ENCODE measurements at regions not wholly inside any gene's neighbourhood (a gene's known extent, or its start where the extent isn't known, plus 50 kb on each side); places are given as distances from the start of the nearest gene placed in this dataset.

DNA sequence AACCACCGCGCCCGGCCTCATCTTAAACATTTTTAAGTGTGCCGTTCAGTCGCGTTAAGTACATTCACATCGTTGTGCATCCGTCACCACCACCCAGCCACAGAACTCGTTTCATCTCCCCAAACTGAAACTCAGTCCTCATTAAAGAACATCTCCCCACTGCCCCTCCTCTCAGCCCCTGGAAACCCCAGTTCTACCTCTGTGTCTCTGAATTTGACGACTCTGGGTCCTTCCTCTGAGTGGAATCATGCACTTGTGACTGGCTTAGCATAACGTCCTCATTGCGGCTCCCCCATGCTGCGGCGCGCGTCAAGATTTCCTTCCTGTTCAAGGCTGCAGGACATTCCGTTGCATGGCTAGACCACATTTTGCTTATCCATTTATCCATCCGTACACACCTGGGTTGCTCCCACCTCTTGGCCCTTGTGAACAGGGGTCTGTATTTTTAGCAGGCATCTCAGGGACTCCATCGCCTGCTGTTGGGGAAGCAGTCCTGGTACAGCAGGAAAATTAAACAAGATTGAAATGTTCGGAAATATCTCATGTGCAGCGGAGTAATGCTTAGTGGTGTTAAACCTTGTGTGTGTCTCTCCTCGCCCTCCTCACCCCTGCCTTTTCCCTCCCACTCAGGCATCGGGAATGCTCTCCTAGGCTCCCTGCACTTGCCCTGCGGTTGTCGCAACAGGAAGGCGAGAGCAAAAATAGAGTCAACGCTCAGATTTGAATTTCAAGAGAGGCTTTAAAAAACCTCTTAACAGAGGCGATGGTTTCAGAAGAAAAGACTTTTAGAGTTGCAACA lies 127.9 kb downstream of the PXDC1 start:
- no peak for DNase-seq (ENCODE audit: low spot score)
- CTCF ChIA-PET: no interaction called here

DNA sequence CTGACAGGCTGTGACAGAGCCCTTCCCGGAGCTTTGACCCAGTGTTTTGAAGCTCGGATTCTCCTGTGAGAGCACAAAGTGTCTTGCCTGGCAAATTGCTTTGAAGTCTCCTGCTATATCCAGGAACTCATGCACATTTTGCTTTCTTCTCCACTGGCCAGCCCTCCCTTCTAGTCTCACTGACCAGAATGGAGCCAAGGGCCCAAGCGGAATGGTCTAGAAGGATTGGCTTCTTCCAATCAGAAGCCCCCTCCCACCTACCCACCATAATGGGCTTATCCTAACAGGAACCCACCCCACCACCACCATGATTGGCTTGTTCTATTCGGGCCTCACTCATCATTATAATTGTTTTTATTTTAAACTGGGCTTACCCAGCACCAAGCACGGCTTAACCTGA lies 130.1 kb downstream of the PXDC1 start:
- no peak overlapping the region for H3K27ac ChIP-seq
- CTCF ChIA-PET: no interaction called here
- POLR2A ChIA-PET (ENCODE audit: low non-redundant PET): no interaction called here
- TF ChIP-seq, protein P1, sequence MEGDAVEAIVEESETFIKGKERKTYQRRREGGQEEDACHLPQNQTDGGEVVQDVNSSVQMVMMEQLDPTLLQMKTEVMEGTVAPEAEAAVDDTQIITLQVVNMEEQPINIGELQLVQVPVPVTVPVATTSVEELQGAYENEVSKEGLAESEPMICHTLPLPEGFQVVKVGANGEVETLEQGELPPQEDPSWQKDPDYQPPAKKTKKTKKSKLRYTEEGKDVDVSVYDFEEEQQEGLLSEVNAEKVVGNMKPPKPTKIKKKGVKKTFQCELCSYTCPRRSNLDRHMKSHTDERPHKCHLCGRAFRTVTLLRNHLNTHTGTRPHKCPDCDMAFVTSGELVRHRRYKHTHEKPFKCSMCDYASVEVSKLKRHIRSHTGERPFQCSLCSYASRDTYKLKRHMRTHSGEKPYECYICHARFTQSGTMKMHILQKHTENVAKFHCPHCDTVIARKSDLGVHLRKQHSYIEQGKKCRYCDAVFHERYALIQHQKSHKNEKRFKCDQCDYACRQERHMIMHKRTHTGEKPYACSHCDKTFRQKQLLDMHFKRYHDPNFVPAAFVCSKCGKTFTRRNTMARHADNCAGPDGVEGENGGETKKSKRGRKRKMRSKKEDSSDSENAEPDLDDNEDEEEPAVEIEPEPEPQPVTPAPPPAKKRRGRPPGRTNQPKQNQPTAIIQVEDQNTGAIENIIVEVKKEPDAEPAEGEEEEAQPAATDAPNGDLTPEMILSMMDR (conservative IDR thresholded peaks at IDR 0.05; ENCODE audit: low read depth): no peak
- no peak for DNase-seq (ENCODE audit: low spot score)

More for the DNA sequence above, 127.9 kb downstream of the PXDC1 start:
- TF ChIP-seq, protein P1 (conservative IDR thresholded peaks at IDR 0.05; ENCODE audit: low read depth): no peak
- POLR2A ChIA-PET (ENCODE audit: low non-redundant PET): no interaction called here
- H3K27ac ChIP-seq: no peak overlapping the region

DNA sequence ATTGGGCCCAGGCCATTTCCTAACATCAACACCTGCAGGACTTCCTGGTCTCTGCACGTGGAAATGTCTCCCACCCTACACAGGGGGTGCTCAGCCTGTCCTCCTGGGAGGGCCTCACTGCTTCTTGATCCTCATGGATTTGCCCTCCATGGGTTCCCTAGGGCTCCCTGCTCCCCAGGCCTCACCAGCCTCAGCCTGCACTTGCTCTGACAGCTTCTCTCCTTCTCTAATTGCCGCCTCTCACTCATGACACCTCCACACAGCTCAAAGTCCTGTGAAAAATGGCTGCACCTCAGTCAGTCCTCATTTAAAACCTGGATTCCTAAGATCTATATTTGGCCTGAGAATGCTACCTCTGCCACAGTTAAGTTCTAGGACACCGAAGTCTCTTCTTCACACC lies 130.6 kb downstream of the PXDC1 start:
- ChIA-PET POLR2A (ENCODE audit: low non-redundant PET) (no interaction called here), CTCF (no interaction called here)
- TF ChIP-seq, protein P1 (conservative IDR thresholded peaks at IDR 0.05; ENCODE audit: low read depth): no peak
- H3K27ac ChIP-seq: no peak overlapping the region
- DNase-seq (ENCODE audit: low spot score): no peak

DNA sequence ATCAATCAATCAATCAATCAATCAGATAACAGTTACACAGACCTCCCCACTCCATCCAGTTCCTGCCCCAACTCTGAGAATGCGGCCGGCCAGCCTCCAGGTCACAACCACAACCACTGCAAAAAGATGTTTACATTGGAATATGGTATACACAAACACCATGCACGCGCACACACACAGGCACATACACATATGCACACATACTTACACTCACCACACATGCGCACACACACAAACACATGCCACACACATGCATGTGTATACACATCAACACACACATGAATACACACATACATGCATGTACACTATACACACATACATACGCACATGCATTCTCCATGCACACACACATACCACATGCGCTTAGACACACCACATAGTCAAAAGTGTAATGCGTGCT lies 131.1 kb downstream of the PXDC1 start:
- POLR2A ChIA-PET (ENCODE audit: low non-redundant PET): no interaction called here
- no peak for DNase-seq (ENCODE audit: low spot score)
- TF ChIP-seq, protein P1 (conservative IDR thresholded peaks at IDR 0.05; ENCODE audit: low read depth): no peak
- CTCF ChIA-PET: no interaction called here
- no peak overlapping the region for H3K27ac ChIP-seq

DNA sequence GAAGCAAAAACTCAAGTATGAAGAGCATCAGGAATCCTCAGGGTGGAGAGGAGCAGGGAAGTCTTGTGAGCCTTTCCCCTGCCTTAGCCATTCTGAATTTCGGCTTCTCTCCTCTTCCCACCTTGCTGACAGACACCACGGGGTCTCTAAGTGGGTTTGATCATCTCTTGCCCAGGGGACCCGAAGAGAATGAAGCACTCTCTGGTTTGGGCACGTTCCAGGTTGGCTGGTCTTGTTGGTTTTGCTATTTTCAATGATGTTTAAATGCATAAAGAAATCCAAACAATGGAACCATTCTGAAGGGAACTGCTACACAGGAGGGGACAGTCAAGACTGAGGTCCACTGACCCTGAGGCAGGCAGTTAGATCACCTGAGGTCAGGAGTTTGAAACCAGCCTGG lies 131.7 kb downstream of the PXDC1 start:
- DNase-seq (ENCODE audit: low spot score): no peak
- H3K27ac ChIP-seq: no peak overlapping the region
- CTCF ChIA-PET: no interaction called here
- POLR2A ChIA-PET (ENCODE audit: low non-redundant PET): no interaction called here
- TF ChIP-seq, protein P1 (conservative IDR thresholded peaks at IDR 0.05; ENCODE audit: low read depth): no peak

- POLR2A ChIA-PET (ENCODE audit: low non-redundant PET): no interaction called here
- DNase-seq (ENCODE audit: low spot score): no peak
- TF ChIP-seq, protein P1 (conservative IDR thresholded peaks at IDR 0.05; ENCODE audit: low read depth): no peak
- CTCF ChIA-PET: no interaction called here
- no peak overlapping the region for H3K27ac ChIP-seq
Measured at GRCh38 chr6:3619201-3619600, 132.3 kb downstream of the PXDC1 start.

Measured in RWPE1 (cell line).